ENCODE measurements at regions not wholly inside any gene's neighbourhood (a gene's known extent, or its start where the extent isn't known, plus 50 kb on each side); places are given as distances from the start of the nearest gene placed in this dataset.

DNA sequence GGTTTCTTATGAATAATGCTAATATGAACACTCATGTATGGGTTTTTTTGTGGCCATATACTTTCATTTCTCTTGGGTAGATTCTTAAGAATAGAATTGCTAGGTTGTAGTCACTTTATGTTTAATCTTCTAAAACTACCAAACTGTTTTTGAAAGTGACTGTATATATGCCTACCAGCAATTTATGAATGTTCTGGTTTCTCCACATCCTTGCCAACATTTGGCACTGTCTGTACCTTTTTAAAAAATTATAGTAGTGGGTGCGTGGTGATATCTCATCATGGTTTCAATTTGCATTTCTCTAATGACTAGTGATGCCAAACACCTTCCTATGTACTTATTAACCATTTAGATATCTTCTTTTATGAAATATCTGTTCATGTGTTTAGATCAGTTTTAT is 110.6 kb upstream of the RIOK3 start:
- DNase-seq (ENCODE audit: low read depth): no peak

GRCh38 chr18:23350188-23350587 is 102.9 kb upstream of the RIOK3 start:
- DNase-seq (ENCODE audit: low read depth): no peak

- DNase-seq (ENCODE audit: low read depth): no peak
These were observed 101.6 kb upstream of the RIOK3 start for GRCh38 chr18:23351521-23351920.

GRCh38 chr18:23352042-23352441 is 101.0 kb upstream of the RIOK3 start:
- DNase-seq (ENCODE audit: low read depth): no peak

- no peak for DNase-seq (ENCODE audit: low read depth)
These were observed 99.6 kb upstream of the RIOK3 start for GRCh38 chr18:23353459-23353858.

GRCh38 chr18:23354625-23355024 is 98.5 kb upstream of the RIOK3 start:
- peak; percentile 48 for DNase-seq (ENCODE audit: low read depth)

- no peak for DNase-seq (ENCODE audit: low read depth)
These were observed 97.9 kb upstream of the RIOK3 start for GRCh38 chr18:23355206-23355605.

DNA sequence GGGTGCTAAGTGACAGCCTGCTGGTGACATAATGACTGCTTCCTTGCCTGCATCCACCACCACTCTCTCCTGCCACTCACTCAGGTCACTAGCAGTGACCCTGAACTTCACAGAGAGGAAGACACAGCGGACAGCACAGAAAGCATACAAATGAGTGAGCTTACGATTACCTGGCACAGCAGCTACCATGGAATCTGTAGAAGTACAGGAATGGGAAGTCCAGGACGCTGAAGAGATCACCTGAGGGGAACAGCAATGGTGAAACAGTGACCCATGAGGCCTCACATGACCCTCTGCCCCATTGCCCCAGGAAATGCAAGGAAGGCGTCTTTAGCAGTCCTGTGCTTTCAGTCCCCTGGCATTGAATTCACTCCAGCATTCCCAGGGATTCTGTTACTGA is 96.7 kb upstream of the RIOK3 start:
- no peak for DNase-seq (ENCODE audit: low read depth)

- no peak for DNase-seq (ENCODE audit: low read depth)
These were observed 96.0 kb upstream of the RIOK3 start for GRCh38 chr18:23356915-23357601.

DNA sequence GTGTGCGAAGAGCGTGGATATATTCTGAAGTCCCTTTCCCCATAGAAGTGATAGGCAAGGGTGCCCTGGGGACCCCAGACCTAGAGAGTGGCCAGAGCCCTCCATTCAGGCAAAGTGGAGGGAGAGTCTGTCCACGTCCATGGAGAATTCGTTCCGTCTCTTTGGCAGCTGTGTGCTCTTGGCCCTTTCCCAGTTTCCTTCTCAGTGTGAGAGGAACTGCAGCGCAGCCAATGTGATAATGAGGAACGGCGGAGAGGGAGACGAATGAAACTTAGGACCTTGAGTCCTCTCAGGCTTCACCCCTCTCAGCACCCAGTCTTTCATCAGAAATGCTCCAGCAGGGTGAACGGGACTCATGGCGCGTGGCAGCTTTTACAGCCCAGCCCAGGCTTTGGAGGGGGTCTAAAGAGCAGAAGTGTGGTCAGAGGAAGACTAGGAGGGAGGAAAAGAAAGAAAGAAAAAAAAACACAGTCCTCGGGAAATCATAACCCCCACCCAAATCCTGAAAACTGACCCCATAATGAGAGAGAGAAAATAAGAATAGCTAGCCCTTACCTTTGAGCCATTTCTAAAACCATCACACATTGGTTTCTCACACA is 95.0 kb upstream of the RIOK3 start:
- no peak for DNase-seq (ENCODE audit: low read depth)

GRCh38 chr18:23359421-23359820 is 93.7 kb upstream of the RIOK3 start:
- no peak for DNase-seq (ENCODE audit: low read depth)

DNA sequence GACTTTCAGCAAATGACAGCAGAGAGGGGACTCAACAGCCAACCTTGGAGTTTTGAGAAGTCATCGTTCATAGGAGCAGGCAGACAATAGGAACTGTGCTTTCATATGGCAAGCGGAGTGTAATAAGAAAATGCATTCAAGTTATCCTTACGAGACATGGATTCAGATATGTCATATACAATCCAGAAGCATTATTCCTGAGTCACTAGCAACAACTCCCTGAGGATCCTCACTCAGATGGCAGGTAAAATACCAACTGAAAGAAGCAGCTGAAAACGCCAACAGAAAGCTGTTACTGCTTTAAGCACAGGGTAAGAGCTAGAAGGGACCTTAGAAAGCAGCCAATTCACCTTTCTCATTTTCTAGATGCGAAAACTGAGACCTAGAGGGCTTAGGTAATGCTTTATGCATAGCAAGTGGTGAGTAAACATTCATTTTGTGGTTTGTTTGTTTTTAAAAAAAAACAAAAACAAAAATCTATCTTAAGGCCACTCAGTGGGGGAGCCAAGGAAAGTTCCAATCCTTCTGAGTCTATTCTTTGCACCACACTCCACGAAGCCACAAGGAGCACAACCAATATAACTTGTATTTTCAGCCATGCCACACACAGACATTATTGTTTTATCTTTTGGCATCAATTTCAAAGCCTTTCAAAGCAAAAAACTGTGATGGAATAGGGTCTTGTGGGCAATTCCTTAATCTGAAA is 89.1 kb upstream of the RIOK3 start:
- no peak for DNase-seq (ENCODE audit: low read depth)

GRCh38 chr18:23365602-23366001 is 87.5 kb upstream of the RIOK3 start:
- no peak for DNase-seq (ENCODE audit: low read depth)

DNA sequence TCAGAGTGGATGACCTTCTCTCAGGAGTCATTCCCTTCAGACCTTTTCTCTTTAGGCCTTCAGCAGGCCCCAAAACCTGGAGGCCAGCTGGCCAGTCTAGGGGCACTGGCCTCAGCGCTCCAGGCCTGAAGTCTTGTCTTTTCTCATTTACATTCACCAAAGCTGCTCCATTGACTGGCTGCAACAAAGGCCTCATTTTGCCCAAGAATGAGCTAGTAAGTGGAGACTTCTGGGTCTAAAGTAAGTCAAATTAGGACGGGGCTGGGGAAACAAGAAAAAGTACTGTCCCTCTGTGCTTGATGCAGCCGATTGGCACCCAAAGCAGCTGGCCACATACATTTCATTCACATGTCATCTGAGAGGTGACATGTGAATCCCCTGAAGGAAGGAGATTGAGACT is 83.8 kb upstream of the RIOK3 start:
- DNase-seq (ENCODE audit: low read depth): no peak

- DNase-seq (ENCODE audit: low read depth): no peak
These were observed 79.5 kb upstream of the RIOK3 start for GRCh38 chr18:23373570-23373969.

GRCh38 chr18:23377669-23378301 is 75.3 kb upstream of the RIOK3 start:
- peak; percentile 70 for DNase-seq (ENCODE audit: low read depth)

DNA sequence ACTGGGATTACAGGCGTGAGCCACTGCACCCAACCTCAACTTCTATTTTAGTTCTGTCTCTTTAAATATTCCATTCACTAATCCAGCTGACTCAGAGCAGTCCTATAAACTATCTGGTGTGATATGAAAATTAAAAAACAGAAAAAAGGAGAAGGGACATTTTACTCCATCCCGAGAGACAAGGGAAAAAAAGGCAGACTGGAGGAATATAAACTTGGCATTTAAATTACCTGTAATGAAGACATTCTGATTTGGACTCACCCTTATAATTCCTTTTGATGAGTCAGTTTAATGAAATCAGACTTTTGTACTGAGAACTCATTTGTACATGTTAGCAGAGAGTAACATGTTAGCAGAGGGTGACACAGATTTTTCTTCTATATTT is 74.8 kb upstream of the RIOK3 start:
- DNase-seq (ENCODE audit: low read depth): no peak

DNA sequence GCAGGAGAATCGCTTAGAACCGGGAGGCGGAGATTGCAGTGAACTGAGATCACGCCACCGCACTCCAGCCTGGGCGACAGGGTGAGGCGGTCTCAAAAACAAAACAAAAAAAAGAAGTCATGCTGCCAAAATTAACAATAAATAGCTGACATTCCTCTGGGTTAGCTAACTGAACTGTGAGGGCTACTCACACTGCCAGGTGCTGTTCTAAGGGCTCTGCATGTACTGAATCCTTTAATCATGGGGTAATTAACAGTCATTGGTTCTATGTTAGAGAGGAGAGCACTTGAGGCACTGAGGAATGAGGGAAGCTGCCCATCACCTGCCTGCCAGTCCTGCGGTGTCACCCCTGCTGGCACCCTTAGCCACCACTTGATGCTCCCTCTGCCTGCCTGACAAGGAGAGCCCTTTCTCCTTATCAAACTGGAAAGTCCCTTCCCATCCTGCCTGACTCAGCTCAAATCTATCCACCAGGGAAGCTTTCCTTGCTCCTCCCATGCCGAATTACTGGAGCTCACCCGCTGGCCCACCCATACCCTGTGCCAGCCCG is 73.0 kb upstream of the RIOK3 start:
- DNase-seq (ENCODE audit: low read depth): peak; percentile 87

- DNase-seq (ENCODE audit: low read depth): peak; percentile 62
These were observed 72.3 kb upstream of the RIOK3 start for GRCh38 chr18:23380817-23381216.

DNA sequence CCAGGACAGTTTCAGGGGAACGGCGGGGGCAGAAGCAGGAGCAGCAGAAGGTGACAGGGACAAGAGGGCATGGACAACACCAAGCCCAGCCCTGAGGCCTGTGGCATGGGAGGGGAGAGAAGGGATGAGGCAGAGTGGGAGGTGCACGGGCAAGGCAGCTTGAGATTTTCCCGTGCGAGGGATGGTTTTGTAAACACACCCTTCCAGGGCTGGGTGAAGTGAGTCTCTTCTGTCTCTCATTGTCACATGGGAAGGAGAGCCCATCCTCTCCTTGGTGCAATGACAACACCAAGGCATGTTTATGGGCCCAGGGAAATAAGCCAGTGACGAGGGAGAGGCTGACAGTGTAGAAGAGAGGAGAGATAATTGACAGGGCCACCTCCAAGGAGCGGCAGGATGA is 69.6 kb upstream of the RIOK3 start:
- no peak for DNase-seq (ENCODE audit: low read depth)

- no peak for DNase-seq (ENCODE audit: low read depth)
These were observed 68.0 kb upstream of the RIOK3 start for GRCh38 chr18:23384778-23385736.
